Lower leg skin (tissue), 4 donors: ENCODE measurements at regions not wholly inside any gene's neighbourhood (a gene's known extent, or its start where the extent isn't known, plus 50 kb on each side); places are given as distances from the start of the nearest gene placed in this dataset.

ENCODE experiments used
- DNase-seq, 2 donors: peaks; one replicate each; pipeline ENCODE4 v3.0.0-alpha.2; 2019; ENCODE audit warnings: low spot score in 2 of 2
- H3K4me3 ChIP-seq: fragments of 200-600 bp; sonication (generic); 2 replicates; pipeline ENCODE4 v1.5.1; 2017; ENCODE audit warnings: mild to moderate bottlenecking, low read depth; ENCODE audit not compliant: poor library complexity, severe bottlenecking
- CTCF ChIP-seq, 3 donors: fragments of 450-650 bp; IDR thresholded peaks; one replicate each; pipeline ENCODE4 v1.5.1; 2016; ENCODE audit warnings: antibody characterized with exemption in 3 of 3, mild to moderate bottlenecking in 3 of 3, moderate library complexity in 2 of 3
- POLR2A ChIP-seq, 2 donors: fragments of 450-650 bp; IDR thresholded peaks; one replicate each; pipeline ENCODE4 v1.6.1; 2016 to 2017; ENCODE audit warnings: antibody characterized with exemption in 2 of 2, mild to moderate bottlenecking in 1 of 2, moderate library complexity in 1 of 2
- WGBS, 2 donors: methylation state at CpG; one replicate each; pipeline ENCODE4 v1.1.5; 2018; 5-methylcytosine and 5-hydroxymethylcytosine counted together
- intact Hi-C: fragments of 100-400 bp; cut with DNase I; formaldehyde crosslinking; loops from one replicate; pipeline ENCODE4 v1.15.0; 2023; ENCODE audit warnings: low total_unique reads

GRCh38 chrX:39730662-39731329, 367.0 kb downstream of the BCOR start:
- H3K4me3 ChIP-seq: no peak overlapping the region
- 6 to 31% methylated on average over 17 to 19 of the region's 19 CpGs for WGBS, 2 donors
- intact Hi-C loops: no loop called here
- TF ChIP-seq POLR2A (IDR thresholded peaks at IDR 0.05): no peak
- no peak for TF ChIP-seq CTCF (IDR thresholded peaks at IDR 0.05)
- peak; percentile 38 to 91 for DNase-seq

GRCh38 chrX:39731330-39731667, 366.5 kb downstream of the BCOR start:
- WGBS, 2 donors: 57 to 66% methylated on average over 4 to 6 of the region's 6 CpGs

DNA sequence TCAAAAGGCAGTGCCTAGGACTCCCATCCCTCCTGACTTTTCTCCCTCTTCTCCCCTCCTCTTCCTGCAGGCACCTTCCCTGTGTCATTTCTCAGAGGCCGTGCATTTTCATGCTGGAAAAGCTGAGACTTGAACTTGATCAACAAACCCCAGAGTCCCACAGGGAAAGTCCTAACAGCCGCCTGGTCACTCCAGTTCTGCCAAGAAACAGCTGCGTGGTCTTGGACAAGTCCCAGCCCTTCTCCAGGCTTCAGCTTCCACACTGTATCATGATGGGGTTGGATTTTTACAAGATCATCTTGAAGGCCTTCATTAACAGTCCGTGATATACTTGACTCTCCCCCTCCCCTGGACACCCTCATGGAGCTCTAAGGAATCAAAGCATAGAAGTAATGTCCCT, 366.0 kb downstream of the BCOR start:
- DNase-seq: no peak
- H3K4me3 ChIP-seq: no peak overlapping the region
- WGBS, 2 donors: 59 to 65% methylated on average over 4 of the region's 4 CpGs
- TF ChIP-seq CTCF (IDR thresholded peaks at IDR 0.05) (no peak), POLR2A (IDR thresholded peaks at IDR 0.05) (no peak)
- intact Hi-C loops: no loop called here

More at GRCh38 chrX:39731330-39731667, 366.5 kb downstream of the BCOR start:
- DNase-seq: no peak
- intact Hi-C loops: no loop called here
- TF ChIP-seq POLR2A (IDR thresholded peaks at IDR 0.05): no peak
- no peak for TF ChIP-seq CTCF (IDR thresholded peaks at IDR 0.05)
- H3K4me3 ChIP-seq: no peak overlapping the region

DNA sequence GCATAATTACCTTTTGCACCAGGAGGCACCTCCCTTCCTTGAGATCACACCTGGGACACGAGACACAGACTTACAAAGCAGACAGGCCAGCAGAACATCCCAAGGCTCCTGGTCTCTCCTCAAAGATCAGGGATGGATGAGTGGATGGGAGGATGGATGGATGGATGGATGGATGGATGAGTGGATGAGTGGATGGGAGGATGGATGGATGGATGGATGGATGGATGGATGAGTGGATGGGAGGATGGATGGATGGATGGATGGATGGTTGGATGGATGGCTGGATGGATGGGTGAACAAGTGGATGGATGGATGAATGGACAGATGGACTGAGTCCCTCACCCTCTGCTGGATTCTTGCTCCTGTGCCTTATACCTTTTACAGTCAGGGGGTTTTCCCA, 364.0 kb downstream of the BCOR start:
- DNase-seq: no peak
- WGBS, 2 donors: 87 to 92% methylated on average over 1 of the region's 1 CpG
- TF ChIP-seq CTCF (IDR thresholded peaks at IDR 0.05): no peak
- TF ChIP-seq POLR2A (IDR thresholded peaks at IDR 0.05): no peak
- no peak overlapping the region for H3K4me3 ChIP-seq
- intact Hi-C loops: no loop called here

DNA sequence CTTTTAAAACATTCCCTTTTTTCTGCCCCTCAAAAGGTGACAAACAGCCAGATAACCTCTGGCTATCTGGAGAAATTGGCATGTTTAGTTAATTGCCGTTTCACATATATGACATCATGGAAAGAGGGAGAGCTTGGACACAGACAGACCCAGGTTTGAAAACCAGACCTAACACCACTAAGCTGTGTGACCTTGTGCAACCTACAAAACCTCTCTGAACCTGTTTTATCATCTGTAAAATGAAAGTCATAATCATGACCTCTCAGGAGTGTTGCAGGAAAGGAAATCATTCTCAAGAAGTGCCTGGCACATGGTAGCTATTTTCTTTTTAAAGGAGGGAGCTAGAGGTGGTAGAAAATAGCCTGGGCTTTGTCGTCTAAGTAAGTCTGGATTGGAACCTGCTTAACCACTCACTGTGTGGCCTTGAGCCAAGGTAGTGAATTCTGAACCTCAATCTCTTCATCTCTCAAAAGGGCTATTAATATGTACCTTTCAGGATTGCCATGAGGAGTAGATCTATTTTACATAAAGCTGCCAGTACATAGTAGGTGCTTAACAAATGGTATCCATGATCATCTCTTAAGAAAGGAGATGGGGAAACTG, 363.5 kb downstream of the BCOR start:
- DNase-seq: no peak
- intact Hi-C loops: no loop called here
- no peak overlapping the region for H3K4me3 ChIP-seq
- TF ChIP-seq POLR2A (IDR thresholded peaks at IDR 0.05): no peak
- TF ChIP-seq CTCF (IDR thresholded peaks at IDR 0.05): no peak
- 38 to 57% methylated on average over 2 of the region's 2 CpGs for WGBS, 2 donors
